CD4-positive, CD25-positive, alpha-beta regulatory T cell (primary cell): ENCODE measurements at regions not wholly inside any gene's neighbourhood (a gene's known extent, or its start where the extent isn't known, plus 50 kb on each side); places are given as distances from the start of the nearest gene placed in this dataset.

ENCODE experiments used
- ATAC-seq, 2 donors: fragments of 150-1000 bp; cut with Tn5 transposase; one replicate each; pipeline ENCODE4 v1.10.0; 2021; ENCODE audit warnings: low read depth in 2 of 2, moderate number of reproducible peaks in 2 of 2, moderate library complexity in 1 of 2
- DNase-seq, 3 donors: peaks; one replicate each; pipeline versions ENCODE4 v3.0.0 to v3.0.0-alpha.2; 2012 to 2022; ENCODE audit warnings: mixed read lengths in 1 of 3
- H3K27ac ChIP-seq: one replicate; pipeline ENCODE4 v1.7.0; 2013; ENCODE audit warnings: mild to moderate bottlenecking, low read length; ENCODE audit not compliant: insufficient read depth, poor library complexity, severe bottlenecking
- H3K27me3 ChIP-seq: one replicate; pipeline ENCODE4 v1.7.0; 2013; ENCODE audit warnings: low read length; ENCODE audit not compliant: control insufficient read depth, insufficient read depth
- H3K36me3 ChIP-seq: one replicate; pipeline ENCODE4 v1.7.0; 2013; ENCODE audit warnings: mild to moderate bottlenecking, low read length, moderate library complexity; ENCODE audit not compliant: control insufficient read depth, insufficient read depth
- H3K4me1 ChIP-seq: 2 replicates; pipeline ENCODE4 v1.7.0; 2013; ENCODE audit warnings: mild to moderate bottlenecking, low read length; ENCODE audit not compliant: insufficient read depth, control insufficient read depth, poor library complexity, severe bottlenecking
- H3K4me3 ChIP-seq: one replicate; pipeline ENCODE4 v1.7.0; 2013; ENCODE audit warnings: low read depth, mild to moderate bottlenecking, low read length, moderate library complexity
- H3K9me3 ChIP-seq, 2 experiments: 1 replicate in 1 of 2; 2 replicates in 1 of 2; pipeline ENCODE4 v1.7.0; 2013; ENCODE audit warnings: low read length in 2 of 2, mild to moderate bottlenecking in 1 of 2, moderate library complexity in 1 of 2; ENCODE audit not compliant: control insufficient read depth in 2 of 2
- H3K27ac Mint-ChIP-seq, 3 donors: one replicate each; pipeline ENCODE4 v1.8.0; 2020 to 2022; ENCODE audit warnings: mild to moderate bottlenecking in 3 of 3, mixed read lengths in 3 of 3, moderate library complexity in 2 of 3
- H3K27me3 Mint-ChIP-seq: one replicate; pipeline ENCODE4 v1.8.0; 2022; ENCODE audit warnings: mild to moderate bottlenecking, mixed read lengths
- H3K36me3 Mint-ChIP-seq: one replicate; pipeline ENCODE4 v1.8.0; 2020; ENCODE audit warnings: mixed read lengths
- H3K4me1 Mint-ChIP-seq, 4 donors: one replicate each; pipeline ENCODE4 v1.8.0; 2020 to 2022; ENCODE audit warnings: mixed read lengths in 4 of 4, mild to moderate bottlenecking in 1 of 4
- H3K4me3 Mint-ChIP-seq, 4 donors: one replicate each; pipeline ENCODE4 v1.8.0; 2020 to 2022; ENCODE audit warnings: mild to moderate bottlenecking in 4 of 4, mixed read lengths in 4 of 4, moderate library complexity in 3 of 4
- H3K9me3 Mint-ChIP-seq, 7 donors: one replicate each; pipeline ENCODE4 v1.8.0; 2020 to 2022; ENCODE audit warnings: mixed read lengths in 7 of 7, mild to moderate bottlenecking in 3 of 7, moderate library complexity in 2 of 7

DNA sequence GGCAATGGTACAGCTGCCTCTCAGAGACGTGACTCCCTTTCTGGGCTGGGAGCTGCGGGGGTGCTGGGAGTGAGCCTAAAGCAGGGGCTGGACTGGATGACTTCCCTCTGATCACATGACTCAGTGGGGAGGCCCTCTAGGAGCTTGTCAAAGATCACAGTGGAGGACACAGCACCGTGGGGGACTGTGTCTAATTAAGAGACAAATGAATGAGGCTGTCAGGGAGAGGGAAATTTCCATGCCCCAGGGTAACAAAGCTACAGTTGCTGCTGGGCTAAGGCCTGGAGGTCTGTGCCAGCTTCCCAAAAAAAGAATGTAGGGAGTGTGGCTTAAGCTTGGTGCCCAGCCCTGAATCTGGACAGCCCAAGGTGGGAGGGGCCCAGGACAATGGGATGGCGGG lies 262.8 kb upstream of the PLET1 start:
- no peaks in the 10 kb centered on the region for H3K27me3 ChIP-seq
- H3K4me3 ChIP-seq = no peak overlapping the region
- no peak overlapping the region for H3K27ac ChIP-seq
- no peaks in the 10 kb centered on the region for H3K36me3 Mint-ChIP-seq
- no peaks in the 10 kb centered on the region for H3K36me3 ChIP-seq
- no peak overlapping the region for H3K27ac Mint-ChIP-seq
- peaks cover 0 to 10% (median 3%) of the 10 kb centered on the region in 4 donors for H3K4me1 Mint-ChIP-seq
- ATAC-seq = no peak
- H3K9me3 Mint-ChIP-seq = peaks cover 0 to 3% (median 0%) of the 10 kb centered on the region in 7 donors
- no peaks in the 10 kb centered on the region for H3K9me3 ChIP-seq
- no peak for DNase-seq
- H3K4me1 ChIP-seq = peaks cover 2% of the 10 kb centered on the region
- no peak overlapping the region for H3K4me3 Mint-ChIP-seq
- peaks cover 21% of the 10 kb centered on the region for H3K27me3 Mint-ChIP-seq

DNA sequence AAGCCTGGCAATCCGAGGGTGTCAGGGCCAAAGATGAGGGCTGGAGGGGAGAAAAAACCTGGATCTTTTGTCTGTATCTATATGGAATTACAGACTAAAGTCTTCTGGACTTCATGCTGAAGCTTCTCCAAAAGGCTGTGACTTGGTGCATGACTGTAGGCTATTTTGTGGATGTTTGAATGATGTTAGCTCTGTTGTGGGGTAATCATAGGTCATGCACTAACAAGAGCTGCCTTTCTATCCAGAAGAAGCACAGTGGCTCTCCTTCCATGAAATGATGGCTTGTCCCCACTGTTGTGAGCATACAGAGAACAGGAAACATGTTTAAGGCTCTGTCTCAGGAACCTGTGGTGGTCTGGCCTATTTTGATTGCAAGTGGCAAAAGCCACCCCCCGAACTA lies 263.3 kb upstream of the PLET1 start:
- Mint-ChIP-seq H3K27ac (no peak overlapping the region), H3K4me3 (no peak overlapping the region), H3K4me1 (peaks cover 0 to 7% (median 0%) of the 10 kb centered on the region in 4 donors), H3K27me3 (peaks cover 17% of the 10 kb centered on the region), H3K9me3 (peaks cover 0 to 1% (median 0%) of the 10 kb centered on the region in 7 donors), H3K36me3 (no peaks in the 10 kb centered on the region)
- ATAC-seq = no peak
- H3K9me3 ChIP-seq = no peaks in the 10 kb centered on the region
- H3K4me3 ChIP-seq = no peak overlapping the region
- DNase-seq = no peak
- no peak overlapping the region for H3K27ac ChIP-seq
- no peaks in the 10 kb centered on the region for H3K36me3 ChIP-seq
- no peaks in the 10 kb centered on the region for H3K27me3 ChIP-seq
- peaks cover 2% of the 10 kb centered on the region for H3K4me1 ChIP-seq

- H3K36me3 Mint-ChIP-seq = no peaks in the 10 kb centered on the region
- H3K4me1 ChIP-seq = no peaks in the 10 kb centered on the region
- DNase-seq (no peak), ATAC-seq (no peak)
- no peaks in the 10 kb centered on the region for H3K27me3 ChIP-seq
- no peaks in the 10 kb centered on the region for H3K9me3 ChIP-seq
- H3K36me3 ChIP-seq = no peaks in the 10 kb centered on the region
- peaks cover 0 to 1% (median 0%) of the 10 kb centered on the region in 7 donors for H3K9me3 Mint-ChIP-seq
- H3K4me3 Mint-ChIP-seq = no peak overlapping the region
- no peak overlapping the region for H3K4me3 ChIP-seq
- peaks cover 16% of the 10 kb centered on the region for H3K27me3 Mint-ChIP-seq
- peaks cover 0 to 5% (median 0%) of the 10 kb centered on the region in 4 donors for H3K4me1 Mint-ChIP-seq
- H3K27ac ChIP-seq = no peak overlapping the region
- no peak overlapping the region for H3K27ac Mint-ChIP-seq
Measured at GRCh38 chr11:112524798-112525197, 264.1 kb upstream of the PLET1 start.

GRCh38 chr11:112525270-112525669 lies 264.6 kb upstream of the PLET1 start:
- H3K27me3 ChIP-seq = no peaks in the 10 kb centered on the region
- Mint-ChIP-seq H3K4me1 (peaks cover 0 to 3% (median 0%) of the 10 kb centered on the region in 4 donors), H3K27me3 (peaks cover 16% of the 10 kb centered on the region), H3K9me3 (no peaks in the 10 kb centered on the region), H3K27ac (peak overlapping the region in 1 of 3 donors; percentile 42), H3K36me3 (no peaks in the 10 kb centered on the region), H3K4me3 (no peak overlapping the region)
- no peaks in the 10 kb centered on the region for H3K4me1 ChIP-seq
- no peak for ATAC-seq
- H3K9me3 ChIP-seq = no peaks in the 10 kb centered on the region
- no peak for DNase-seq
- H3K4me3 ChIP-seq = no peak overlapping the region
- H3K36me3 ChIP-seq = no peaks in the 10 kb centered on the region
- no peak overlapping the region for H3K27ac ChIP-seq

DNA sequence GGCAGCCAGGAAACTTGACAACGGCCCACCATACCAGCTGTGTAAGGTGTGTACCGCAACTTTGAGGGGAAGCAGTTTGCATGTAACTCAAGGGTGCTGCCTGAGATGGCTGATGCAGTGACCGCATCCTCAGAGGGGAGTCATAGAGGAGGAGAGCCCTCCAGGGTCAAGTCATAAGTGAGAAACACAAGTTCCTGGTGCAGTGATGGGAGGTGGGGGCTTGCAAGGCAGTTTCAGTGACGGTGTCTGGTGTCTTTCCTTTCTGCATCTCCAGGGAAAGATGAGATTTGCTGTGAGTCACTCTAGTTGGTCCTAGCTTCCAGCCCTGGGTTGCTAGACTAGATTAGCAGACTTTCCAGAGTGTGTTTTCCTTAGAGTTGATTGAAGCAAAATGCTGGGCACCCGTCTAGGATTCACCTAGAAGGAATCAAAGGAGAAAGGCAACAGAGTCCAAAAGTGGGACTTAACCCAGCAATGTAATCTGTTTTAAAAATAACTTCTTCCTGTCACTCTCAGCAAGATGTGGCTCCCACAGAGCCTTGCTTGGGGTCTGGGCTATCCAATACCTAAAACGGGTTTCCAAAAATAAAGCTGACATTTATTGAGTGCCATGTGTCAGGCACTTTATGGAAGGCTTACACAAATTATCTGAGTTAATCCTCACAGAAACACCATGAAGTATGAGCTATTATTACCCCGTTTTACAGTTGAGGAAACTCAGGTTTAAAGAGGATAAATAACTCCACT lies 265.4 kb upstream of the PLET1 start:
- no peaks in the 10 kb centered on the region for H3K9me3 ChIP-seq
- no peak overlapping the region for H3K27ac ChIP-seq
- no peaks in the 10 kb centered on the region for H3K36me3 ChIP-seq
- H3K4me3 ChIP-seq = no peak overlapping the region
- H3K4me1 ChIP-seq = no peaks in the 10 kb centered on the region
- no peaks in the 10 kb centered on the region for H3K36me3 Mint-ChIP-seq
- H3K4me3 Mint-ChIP-seq = no peak overlapping the region
- H3K27me3 ChIP-seq = no peaks in the 10 kb centered on the region
- DNase-seq (no peak), ATAC-seq (no peak)
- H3K27me3 Mint-ChIP-seq = peaks cover 16% of the 10 kb centered on the region
- H3K4me1 Mint-ChIP-seq = peaks cover 0 to 3% (median 0%) of the 10 kb centered on the region in 4 donors
- H3K9me3 Mint-ChIP-seq = no peaks in the 10 kb centered on the region
- H3K27ac Mint-ChIP-seq = no peak overlapping the region

DNA sequence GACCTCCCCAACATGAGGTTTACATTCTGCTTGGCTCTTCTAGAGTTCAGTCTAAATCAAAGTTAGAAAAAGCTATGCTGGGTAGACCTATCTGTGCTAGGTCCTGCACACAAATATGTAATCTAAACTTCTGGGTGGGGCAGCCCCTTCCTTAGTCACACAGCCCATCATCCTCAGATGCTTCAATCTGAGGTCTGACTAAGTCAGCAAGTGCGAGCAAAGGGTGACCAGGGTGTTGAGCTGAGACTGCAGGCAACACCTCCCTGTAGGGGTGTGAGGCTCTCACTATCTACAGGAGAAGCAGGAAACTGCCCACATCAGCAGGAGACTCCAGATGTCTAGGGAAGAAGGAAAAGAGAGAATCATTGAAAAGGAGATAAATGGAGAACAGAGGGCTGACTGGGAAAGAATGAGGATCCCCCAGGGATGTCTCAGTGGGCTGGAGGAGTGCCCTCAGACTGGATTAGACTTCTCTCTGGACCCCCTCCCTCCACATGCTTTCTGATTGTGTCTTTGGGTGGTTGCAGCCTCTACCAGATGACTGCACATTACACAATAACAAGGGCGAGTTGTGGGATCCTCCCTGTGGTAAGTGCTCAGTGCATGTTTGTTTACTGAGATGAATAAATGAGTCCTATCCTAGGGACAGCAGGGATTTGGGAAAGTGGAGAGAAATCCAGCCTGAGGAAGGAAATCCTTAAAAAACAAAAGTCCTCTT lies 266.2 kb upstream of the PLET1 start:
- H3K27me3 Mint-ChIP-seq = peaks cover 16% of the 10 kb centered on the region

DNA sequence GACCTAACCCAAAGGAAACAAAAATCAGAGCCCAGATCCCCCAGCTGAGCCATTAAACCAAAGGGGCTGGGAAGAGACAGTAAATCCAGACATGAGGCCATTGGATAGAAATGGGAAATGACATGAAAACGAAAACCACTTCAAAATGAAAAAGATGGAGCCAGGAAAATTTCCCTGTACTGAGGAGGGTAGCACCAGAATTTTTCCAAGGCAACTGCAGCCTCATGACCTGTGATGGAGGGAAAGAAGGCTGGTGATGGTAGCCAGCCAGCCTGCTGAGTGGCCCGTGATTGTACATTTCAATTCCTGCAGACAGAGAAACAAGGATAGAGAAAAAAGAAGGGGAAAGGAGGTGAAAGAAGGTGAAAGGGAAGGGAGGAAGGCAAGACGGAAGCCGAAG lies 268.4 kb upstream of the PLET1 start:
- Histone ChIP-seq H3K27ac (no peak overlapping the region), H3K27me3 (no peaks in the 10 kb centered on the region), H3K4me1 (no peaks in the 10 kb centered on the region), H3K4me3 (no peak overlapping the region), H3K36me3 (no peaks in the 10 kb centered on the region), H3K9me3 (no peaks in the 10 kb centered on the region)
- Mint-ChIP-seq H3K4me3 (no peak overlapping the region), H3K36me3 (no peaks in the 10 kb centered on the region), H3K9me3 (peaks cover 0 to 3% (median 0%) of the 10 kb centered on the region in 7 donors), H3K27ac (no peak overlapping the region), H3K27me3 (peaks cover 15% of the 10 kb centered on the region), H3K4me1 (peaks cover 0 to 3% (median 0%) of the 10 kb centered on the region in 4 donors)
- no peak for ATAC-seq
- DNase-seq = no peak

More for the DNA sequence above, 266.2 kb upstream of the PLET1 start:
- DNase-seq = no peak
- H3K9me3 Mint-ChIP-seq = peaks cover 0 to 3% (median 0%) of the 10 kb centered on the region in 7 donors
- H3K4me1 Mint-ChIP-seq = peaks cover 0 to 3% (median 0%) of the 10 kb centered on the region in 4 donors
- Histone ChIP-seq H3K27ac (no peak overlapping the region), H3K4me3 (no peak overlapping the region), H3K9me3 (no peaks in the 10 kb centered on the region), H3K36me3 (no peaks in the 10 kb centered on the region), H3K4me1 (no peaks in the 10 kb centered on the region), H3K27me3 (no peaks in the 10 kb centered on the region)
- H3K27ac Mint-ChIP-seq = peak overlapping the region in 1 of 3 donors; percentile 48
- H3K36me3 Mint-ChIP-seq = no peaks in the 10 kb centered on the region
- peak overlapping the region in 1 of 4 donors; percentile 20 for H3K4me3 Mint-ChIP-seq
- ATAC-seq = peak in 1 of 2 donors; percentile 25
